HG03558 (cell line): ENCODE measurements at regions not wholly inside any gene's neighbourhood (a gene's known extent, or its start where the extent isn't known, plus 50 kb on each side); places are given as distances from the start of the nearest gene placed in this dataset.
"Not testable (repeated sequence)": the region's sequence is repeated elsewhere in the genome, so short reads cannot be mapped to it uniquely, and the experiment has no call there.

ENCODE experiments used
- ATAC-seq: cut with Tn5 transposase; IDR thresholded peaks from one replicate; pipeline ENCODE4 v1.9.1; 2021; ENCODE audit warnings: moderate number of reproducible peaks; ENCODE audit not compliant: unreplicated experiment; ENCODE audit errors: extremely low read depth

GRCh38 chr13:31512331-31512730 is 227.0 kb upstream of the RXFP2 start:
- ATAC-seq, result no peak

- ATAC-seq, result no peak
Observed at GRCh38 chr13:31514932-31515331, 224.4 kb upstream of the RXFP2 start.

GRCh38 chr13:31515427-31515826 is 223.9 kb upstream of the RXFP2 start:
- ATAC-seq, result no peak

GRCh38 chr13:31517599-31517998 is 221.7 kb upstream of the RXFP2 start:
- no peak for ATAC-seq

GRCh38 chr13:31518645-31519044 is 220.7 kb upstream of the RXFP2 start:
- ATAC-seq, result no peak

GRCh38 chr13:31521435-31521834 is 217.9 kb upstream of the RXFP2 start:
- ATAC-seq, result no peak

GRCh38 chr13:31522396-31522795 is 216.9 kb upstream of the RXFP2 start:
- no peak for ATAC-seq

- ATAC-seq, result no peak
Observed at GRCh38 chr13:31528176-31528575, 211.2 kb upstream of the RXFP2 start.

GRCh38 chr13:31528758-31529157 is 210.6 kb upstream of the RXFP2 start:
- ATAC-seq, result no peak

- ATAC-seq, result no peak
Observed at GRCh38 chr13:31530922-31531321, 208.4 kb upstream of the RXFP2 start.

GRCh38 chr13:31537052-31537451 is 202.3 kb upstream of the RXFP2 start:
- ATAC-seq, result no peak

- no peak for ATAC-seq
Observed at GRCh38 chr13:31538067-31539042, 201.0 kb upstream of the RXFP2 start.

GRCh38 chr13:31540281-31540680 is 199.0 kb upstream of the RXFP2 start:
- no peak for ATAC-seq

- no peak for ATAC-seq
Observed at GRCh38 chr13:31543190-31543589, 196.1 kb upstream of the RXFP2 start.

GRCh38 chr13:31545616-31546015 is 193.7 kb upstream of the RXFP2 start:
- ATAC-seq, result no peak

- ATAC-seq, result no peak
Observed at GRCh38 chr13:31556376-31556775, 182.9 kb upstream of the RXFP2 start.

- ATAC-seq, result not testable (repeated sequence)
Observed at GRCh38 chr13:31584221-31584620, 155.1 kb upstream of the RXFP2 start.

GRCh38 chr13:31587698-31588266 is 151.5 kb upstream of the RXFP2 start:
- ATAC-seq, result no peak

- ATAC-seq, result no peak
Observed at GRCh38 chr13:31588316-31588715, 151.0 kb upstream of the RXFP2 start.

- no peak for ATAC-seq
Observed at GRCh38 chr13:31588893-31589292, 150.4 kb upstream of the RXFP2 start.

- no peak for ATAC-seq
Observed at GRCh38 chr13:31591642-31592233, 147.6 kb upstream of the RXFP2 start.
